GM21717 (cell line): ENCODE measurements at regions not wholly inside any gene's neighbourhood (a gene's known extent, or its start where the extent isn't known, plus 50 kb on each side); places are given as distances from the start of the nearest gene placed in this dataset.
A peak's percentile ranks its signal among the peaks of the same experiment; 100 is the strongest.

Experiments used
- ATAC-seq: cut with Tn5 transposase; IDR thresholded peaks from one replicate; pipeline ENCODE4 v1.9.1; 2021; ENCODE audit warnings: mild to moderate bottlenecking, moderate library complexity; ENCODE audit not compliant: unreplicated experiment

DNA sequence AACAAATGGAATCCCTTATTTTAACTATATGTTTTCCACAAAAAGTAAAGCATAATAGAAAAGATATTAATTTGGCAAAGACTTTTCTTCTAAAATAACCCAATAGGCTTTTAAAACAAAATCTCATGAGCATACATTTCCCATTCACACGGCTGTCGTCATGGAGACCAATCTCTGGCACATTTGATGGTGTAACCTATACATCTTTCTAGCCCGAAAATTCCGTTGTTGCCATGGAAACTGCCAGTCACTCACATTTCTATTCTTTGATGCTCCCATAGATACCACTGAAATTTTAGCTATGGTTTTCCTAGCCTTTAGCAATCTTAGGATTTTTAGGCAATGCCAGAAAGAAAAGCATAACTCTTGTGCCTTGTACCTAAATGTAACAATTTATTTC is 262.9 kb upstream of the TRPM3 start:
- no peak for ATAC-seq

DNA sequence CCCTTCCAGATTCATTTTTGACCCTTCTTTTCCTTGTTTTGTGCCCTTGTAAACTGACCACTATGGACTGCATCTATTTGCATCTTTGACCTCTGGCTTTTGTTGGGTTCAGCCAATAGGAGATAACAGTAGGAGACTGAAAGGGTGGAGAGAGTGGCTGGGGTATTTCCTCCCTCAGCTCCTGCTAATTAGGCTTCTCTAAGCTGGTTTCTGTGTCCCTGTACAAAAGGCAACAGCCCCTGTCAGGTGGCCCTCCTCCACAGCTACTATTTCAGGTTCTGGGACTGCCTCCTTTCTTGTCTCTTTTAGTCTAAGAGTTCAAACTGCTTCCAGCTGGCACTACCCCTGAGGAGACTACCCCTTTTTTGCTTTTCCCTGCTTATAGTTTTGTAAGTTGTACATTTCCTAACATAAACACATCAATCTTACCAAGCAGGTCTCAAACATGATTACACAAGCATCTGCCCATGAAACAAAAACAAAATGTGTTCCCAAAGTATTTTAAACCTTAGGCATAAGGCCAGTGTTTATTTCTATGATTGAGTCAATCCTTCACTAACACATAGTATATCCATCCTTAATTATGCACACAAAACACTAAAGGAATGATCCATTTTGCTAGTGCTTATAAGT is 262.0 kb upstream of the TRPM3 start:
- no peak for ATAC-seq

GRCh38 chr9:71368157-71368556 is 246.7 kb upstream of the TRPM3 start:
- no peak for ATAC-seq

DNA sequence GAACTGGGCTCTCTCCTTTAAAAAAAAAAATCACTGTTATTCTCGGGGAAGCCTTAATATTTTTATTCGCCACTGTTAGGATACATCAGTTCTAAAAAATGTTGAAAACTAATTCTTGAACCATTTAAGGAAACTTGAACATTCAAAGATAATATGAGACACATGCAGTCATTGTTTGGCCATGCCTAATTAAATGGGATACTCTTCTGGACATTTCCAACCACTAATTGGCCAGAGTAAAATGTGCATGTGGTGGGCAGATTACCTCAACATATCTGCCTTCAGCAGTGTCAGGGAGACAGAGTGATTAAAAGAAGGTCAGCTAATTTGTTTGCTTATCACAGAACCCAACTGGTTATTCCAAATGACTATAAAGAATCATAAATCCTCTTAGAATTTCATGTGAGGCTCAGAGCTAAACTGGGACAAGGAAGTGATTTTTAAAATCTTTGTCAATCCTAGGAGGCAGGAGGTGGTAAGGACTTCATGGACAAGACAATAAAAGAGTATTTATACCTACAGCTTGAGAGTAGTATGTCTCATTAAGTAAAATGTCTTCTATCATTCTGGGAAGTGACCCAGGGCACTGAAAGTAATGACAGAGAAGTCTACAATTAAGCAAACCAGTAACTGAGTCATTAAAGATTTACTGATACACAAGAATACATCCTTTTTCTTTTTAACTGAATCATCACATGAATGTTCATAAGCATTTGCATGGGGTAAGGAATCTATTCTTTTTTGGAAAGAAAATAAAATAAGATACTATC is 242.9 kb upstream of the TRPM3 start:
- no peak for ATAC-seq

- ATAC-seq = no peak
Measured at GRCh38 chr9:71363286-71363961, 242.0 kb upstream of the TRPM3 start.

DNA sequence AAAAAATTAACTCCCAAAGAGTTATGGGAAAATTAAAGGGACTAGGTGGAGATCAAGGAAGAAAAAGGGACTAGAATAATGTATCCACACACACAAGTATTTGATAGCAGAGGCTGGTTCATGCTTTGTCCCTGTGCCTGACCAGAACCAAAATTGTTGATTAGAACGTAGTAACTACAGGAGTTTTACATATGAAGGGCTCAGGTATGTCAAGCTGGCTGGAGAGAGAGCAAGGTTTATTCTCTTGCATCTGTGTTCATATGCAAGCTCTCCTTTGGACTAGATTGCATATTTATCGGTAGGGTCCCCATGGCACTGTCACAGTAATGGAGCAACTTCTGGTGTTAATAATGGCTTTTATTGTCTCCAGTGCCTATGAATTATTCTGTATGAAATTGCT is 239.9 kb upstream of the TRPM3 start:
- no peak for ATAC-seq

- ATAC-seq = no peak
Measured at GRCh38 chr9:71357346-71357745, 235.9 kb upstream of the TRPM3 start.

DNA sequence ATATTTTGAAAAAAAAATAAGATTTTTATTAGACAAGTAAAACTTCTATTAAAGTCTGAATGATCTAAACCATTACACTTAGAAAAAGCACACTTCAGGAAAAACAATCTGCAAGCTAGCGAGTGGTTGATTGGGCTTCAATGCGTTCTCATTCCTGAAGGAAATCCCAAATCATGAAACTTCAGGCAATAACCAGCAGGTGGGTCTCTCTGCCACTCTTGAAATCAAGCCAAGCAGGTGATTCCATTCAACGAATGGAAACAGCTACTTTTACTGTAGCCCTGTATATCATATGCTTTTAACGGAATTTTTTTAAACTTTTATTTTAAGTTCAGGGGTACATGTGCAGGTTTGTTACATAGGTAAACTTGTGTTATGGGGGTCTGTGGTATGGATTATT is 234.5 kb upstream of the TRPM3 start:
- no peak for ATAC-seq

DNA sequence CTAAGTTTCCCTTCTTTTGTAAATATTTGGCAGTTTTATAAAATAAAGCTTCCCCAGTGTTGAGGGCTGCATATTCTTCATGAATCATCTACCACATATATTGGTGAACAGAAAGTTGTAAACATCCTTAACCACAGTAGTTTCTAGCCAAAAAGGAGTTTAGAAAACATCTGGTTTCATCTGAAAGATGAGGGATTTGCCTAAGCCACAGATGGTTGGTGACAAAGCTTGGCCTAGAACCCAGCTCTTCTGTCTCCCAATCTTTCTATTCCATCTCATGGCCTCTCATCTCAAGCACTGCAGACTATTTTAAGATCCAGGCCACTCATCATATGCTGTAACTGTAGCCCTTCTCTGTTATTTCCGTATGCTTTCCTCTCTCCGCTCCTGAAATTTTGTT is 232.3 kb upstream of the TRPM3 start:
- no peak for ATAC-seq

DNA sequence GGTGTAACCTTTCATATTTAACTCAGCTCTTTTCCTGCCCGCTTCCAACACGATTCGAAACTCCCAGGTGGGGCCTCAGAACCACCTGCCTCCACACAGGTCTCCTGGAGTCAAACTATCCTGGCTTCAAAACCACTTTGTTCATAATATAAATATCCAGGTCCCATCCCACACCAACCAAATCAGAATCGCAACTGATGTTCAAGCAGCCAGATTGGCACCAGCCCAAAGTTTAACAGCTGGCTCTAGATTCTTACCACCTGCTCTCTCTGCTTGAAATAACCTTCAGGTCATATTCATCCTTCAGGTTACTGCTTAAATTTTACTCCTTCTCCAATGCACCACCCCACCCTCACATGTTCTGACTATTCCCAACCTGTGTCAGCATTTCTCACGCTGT is 231.4 kb upstream of the TRPM3 start:
- no peak for ATAC-seq

GRCh38 chr9:71349218-71349617 is 227.8 kb upstream of the TRPM3 start:
- no peak for ATAC-seq

GRCh38 chr9:71333321-71333720 is 211.9 kb upstream of the TRPM3 start:
- no peak for ATAC-seq

GRCh38 chr9:71331603-71332002 is 210.2 kb upstream of the TRPM3 start:
- ATAC-seq = no peak

- ATAC-seq = no peak
Measured at GRCh38 chr9:71329873-71330272, 208.5 kb upstream of the TRPM3 start.

- no peak for ATAC-seq
Measured at GRCh38 chr9:71326360-71326759, 204.9 kb upstream of the TRPM3 start.

GRCh38 chr9:71323357-71323756 is 201.9 kb upstream of the TRPM3 start:
- ATAC-seq = no peak

DNA sequence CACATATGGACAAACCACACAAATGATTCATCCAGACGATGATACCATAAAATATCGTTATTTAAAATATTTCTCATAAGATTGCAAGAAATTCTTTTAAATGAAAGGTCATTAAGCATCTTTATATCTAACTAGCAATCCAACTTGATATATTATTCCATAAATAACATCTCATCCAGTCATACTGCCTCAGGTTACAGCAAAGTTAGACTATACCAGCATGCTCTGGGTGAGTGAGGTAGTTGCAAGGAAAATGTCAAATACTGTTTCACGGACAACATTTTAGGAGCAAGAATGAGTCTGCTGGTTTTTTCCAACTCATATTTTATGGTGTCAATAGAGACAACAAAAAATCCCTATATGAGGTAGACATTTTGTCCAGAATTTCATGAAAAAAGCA is 200.9 kb upstream of the TRPM3 start:
- no peak for ATAC-seq

GRCh38 chr9:71308454-71308853 is 187.0 kb upstream of the TRPM3 start:
- ATAC-seq = no peak

- ATAC-seq = peak; percentile 60
Measured at GRCh38 chr9:71306134-71306533, 184.7 kb upstream of the TRPM3 start.

DNA sequence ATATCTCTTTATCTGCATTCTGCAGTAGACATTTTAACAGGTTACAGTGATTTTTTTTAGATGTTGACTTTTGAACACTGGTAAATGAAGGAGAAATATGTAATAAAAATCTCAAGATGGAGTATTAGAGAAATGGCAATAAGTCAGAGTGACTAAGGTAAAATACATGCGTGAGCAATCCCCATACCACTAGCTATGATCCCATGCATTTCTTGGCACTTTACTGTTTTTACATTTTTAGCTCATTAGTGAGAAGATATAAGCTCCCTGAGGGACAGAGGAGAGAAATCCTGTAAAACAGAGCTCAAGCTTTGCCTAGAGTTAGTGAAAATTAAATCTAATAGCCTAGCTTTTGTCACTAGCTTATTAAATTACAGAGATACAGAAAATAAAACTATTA is 181.9 kb upstream of the TRPM3 start:
- no peak for ATAC-seq

- peak; percentile 61 for ATAC-seq
Measured at GRCh38 chr9:71302776-71303175, 181.4 kb upstream of the TRPM3 start.

DNA sequence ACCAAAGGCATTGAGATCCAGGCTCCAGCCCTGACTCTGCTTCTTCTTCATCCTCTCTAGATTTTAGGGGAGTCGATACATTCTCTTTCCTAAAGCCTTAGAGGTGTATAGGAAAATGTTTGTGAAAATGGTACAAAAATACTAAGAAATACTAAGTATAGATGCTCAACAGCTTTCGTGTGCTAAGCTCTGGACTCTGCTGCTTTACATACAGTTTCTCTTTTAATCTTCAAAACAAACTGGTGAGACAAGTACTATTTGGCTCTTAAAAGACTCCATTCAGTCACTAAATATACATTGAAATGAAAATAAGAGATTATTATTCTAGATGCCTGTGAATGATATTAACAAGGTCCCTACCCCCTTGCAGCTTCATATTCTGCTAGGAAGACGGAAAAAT is 174.5 kb upstream of the TRPM3 start:
- no peak for ATAC-seq
